GM12878 (cell line): ENCODE measurements at regions not wholly inside any gene's neighbourhood (a gene's known extent, or its start where the extent isn't known, plus 50 kb on each side); places are given as distances from the start of the nearest gene placed in this dataset.

Experiments used
- ATAC-seq: fragments of 200-7000 bp; cut with Tn5 transposase; 3 replicates; pipeline ENCODE4 v1.9.1; 2020; ENCODE audit warnings: mild to moderate bottlenecking, moderate library complexity
- BruUV-seq: library from RNA; stranded (reverse); fragments of 400-500 nt; replicated peaks from 2 replicates; lab custom pipeline; 2021; lab: Mats Ljungman, UMichigan
- CTCF ChIA-PET: fragments of 300-600 bp; sonication (Branson Sonifier 250); formaldehyde crosslinking; extraction: SDS; loops from one replicate; lab custom pipeline; 2021; ENCODE audit warnings: inconsistent platforms; lab: Yijun Ruan, JAX
- POLR2A ChIA-PET: fragments of 350-600 bp; formaldehyde crosslinking; extraction: SDS; loops from one replicate; lab custom pipeline; 2021; ENCODE audit warnings: inconsistent platforms; lab: Charles Lee
- RAD21 ChIA-PET: fragments of 300-600 bp; sonication (Branson Sonifier 250); formaldehyde crosslinking; loops from one replicate; lab custom pipeline; 2023; ENCODE audit warnings: antibody characterized with exemption; ENCODE audit not compliant: unreplicated experiment; lab: Charles Lee
- SMC1A ChIA-PET: fragments of 300-600 bp; sonication (Branson Sonifier 250); formaldehyde crosslinking; loops from one replicate; lab custom pipeline; 2023; ENCODE audit not compliant: unreplicated experiment, uncharacterized antibody; lab: Charles Lee
- DNase-seq: peaks from one replicate; pipeline ENCODE4 v3.0.0-alpha.2; 2011; ENCODE audit warnings: low read depth, low spot score
- FAIRE-seq: peaks from 3 replicates; lab custom pipeline; 2011; peaks lifted over from hg19 to GRCh38; lab: Jason Lieb, UNC
- H2AFZ ChIP-seq: 2 replicates; pipeline ENCODE4 v1.6.0; 2011; ENCODE audit warnings: low read depth, low read length, control low read depth; ENCODE audit not compliant: control insufficient read depth
- H3K27ac ChIP-seq: 2 replicates; pipeline ENCODE4 v1.5.1; 2011; ENCODE audit warnings: control low read depth; ENCODE audit not compliant: control insufficient read depth, insufficient read depth
- H3K27me3 ChIP-seq, 2 experiments: replicated peaks in 1 of 2; 2 replicates each; pipeline versions ENCODE4 v1.6.0 to v1.6.1; 2011; ENCODE audit warnings: low read length in 1 of 2; ENCODE audit not compliant: control insufficient read depth in 2 of 2, insufficient read depth in 2 of 2
- H3K36me3 ChIP-seq, 2 experiments: 2 replicates each; pipeline ENCODE4 v1.5.1; 2011; ENCODE audit warnings: low read length in 1 of 2; ENCODE audit not compliant: control insufficient read depth in 2 of 2, insufficient read depth in 2 of 2
- H3K4me1 ChIP-seq: 2 replicates; pipeline ENCODE4 v1.6.1; 2011; ENCODE audit warnings: mild to moderate bottlenecking, low read length, moderate library complexity, mixed read lengths; ENCODE audit not compliant: control insufficient read depth, insufficient read depth
- H3K4me2 ChIP-seq: 2 replicates; pipeline ENCODE4 v1.6.0; 2011; ENCODE audit warnings: control low read depth; ENCODE audit not compliant: control insufficient read depth, insufficient read depth
- H3K4me3 ChIP-seq: fragments of 200-600 bp; sonication (generic); 2 replicates; pipeline ENCODE4 v1.5.1; 2016
- H3K79me2 ChIP-seq: 2 replicates; pipeline ENCODE4 v1.6.0; 2011; ENCODE audit warnings: low read length; ENCODE audit not compliant: control insufficient read depth, insufficient read depth
- H3K9ac ChIP-seq: 2 replicates; pipeline ENCODE4 v1.8.0; 2011; ENCODE audit warnings: low read length, control low read depth, mixed read lengths; ENCODE audit not compliant: control insufficient read depth, insufficient read depth
- H3K9me3 ChIP-seq: replicated peaks from 3 replicates; pipeline ENCODE4 v1.5.1; 2011; ENCODE audit warnings: mild to moderate bottlenecking, low read length; ENCODE audit not compliant: control insufficient read depth, insufficient read depth
- H4K20me1 ChIP-seq: 2 replicates; pipeline ENCODE4 v1.6.0; 2011; ENCODE audit not compliant: control insufficient read depth, insufficient read depth
- BRCA1 ChIP-seq: IDR thresholded peaks from 2 replicates; pipeline ENCODE4 v1.6.1; 2011; ENCODE audit warnings: low read depth, low read length, improper control_type of control experiment
- CBX3 ChIP-seq: fragments of 200-600 bp; sonication (generic); IDR thresholded peaks from 2 replicates; pipeline ENCODE4 v1.6.1; 2016; ENCODE audit warnings: low read depth, borderline replicate concordance
- E2F4 ChIP-seq: IDR thresholded peaks from 2 replicates; pipeline ENCODE4 v1.6.1; 2012; ENCODE audit warnings: low read depth, low read length, improper control_type of control experiment
- HDAC2 ChIP-seq: fragments of 200-600 bp; sonication (generic); IDR thresholded peaks from 2 replicates; pipeline ENCODE4 v1.6.1; 2017
- NKRF ChIP-seq: fragments of 450-650 bp; conservative IDR thresholded peaks from 2 replicates; pipeline ENCODE4 v1.6.1; 2017; ENCODE audit warnings: mild to moderate bottlenecking, moderate library complexity
- PRDM15 ChIP-seq: fragments of 450-650 bp; formaldehyde crosslinking; IDR thresholded peaks from 2 replicates; pipeline ENCODE4 v1.4.0; 2020; ENCODE audit warnings: mild to moderate bottlenecking, moderate library complexity
- RAD21 ChIP-seq: IDR thresholded peaks from 2 replicates; pipeline ENCODE4 v1.6.1; 2011; ENCODE audit warnings: mild to moderate bottlenecking, low read depth, low read length, moderate library complexity; ENCODE audit not compliant: insufficient read depth
- RAD51 ChIP-seq: fragments of 450-650 bp; IDR thresholded peaks from 2 replicates; pipeline ENCODE4 v1.6.1; 2016; ENCODE audit warnings: moderate library complexity, mild to moderate bottlenecking, inconsistent platforms
- SMARCA5 ChIP-seq: fragments of 450-650 bp; IDR thresholded peaks from 2 replicates; pipeline ENCODE4 v1.6.1; 2017; ENCODE audit warnings: mild to moderate bottlenecking
- ZNF207 ChIP-seq: fragments of 450-650 bp; IDR thresholded peaks from 2 replicates; pipeline ENCODE4 v1.6.1; 2014; ENCODE audit warnings: antibody characterized with exemption, mild to moderate bottlenecking, borderline replicate concordance
- ZSCAN29 ChIP-seq: fragments of 450-650 bp; IDR thresholded peaks from 2 replicates; pipeline ENCODE4 v1.6.1; 2017; ENCODE audit warnings: mild to moderate bottlenecking, moderate library complexity
- WGBS: methylation state at CpG from one replicate; pipeline ENCODE4 v1.1.6; 2016; ENCODE audit warnings: low lambda C conversion rate; ENCODE audit not compliant: insufficient replicate concordance, insufficient coverage; ENCODE audit errors: missing lambda C conversion rate; 5-methylcytosine and 5-hydroxymethylcytosine counted together
- in situ Hi-C: fragments of 300-500 bp; cut with MboI; formaldehyde crosslinking; loops from 9 replicates; pipeline ENCODE4 v1.14.3; 2018; ENCODE audit warnings: mixed read lengths
- intact Hi-C: fragments of 100-400 bp; cut with micrococcal nuclease; formaldehyde crosslinking; loops from one replicate; pipeline ENCODE4 v1.14.2; 2022; ENCODE audit not compliant: unreplicated experiment
- TF ChIP-seq, protein P1 (sequence below): IDR thresholded peaks from 2 replicates; pipeline ENCODE4 v1.6.1; 2011; ENCODE audit warnings: borderline replicate concordance, low read depth, mild to moderate bottlenecking, moderate library complexity, mixed read lengths, low read length; ENCODE audit not compliant: insufficient read depth; ENCODE audit errors: extremely low read length

- ChIA-PET CTCF (no interaction called here), SMC1A (no interaction called here), RAD21 (no interaction called here), POLR2A (no interaction called here)
- ATAC-seq (no peak), FAIRE-seq (no peak), DNase-seq (no peak)
- intact Hi-C loops (no loop called here), in situ Hi-C loops (no loop called here)
- no peak overlapping the region for H3K9ac ChIP-seq
- no peaks in the 10 kb centered on the region for H4K20me1 ChIP-seq
- H3K27me3 ChIP-seq: no peaks in the 10 kb centered on the region; a peak in 1 of 4 replicates
- no TSS peak for BruUV-seq
- H3K4me3 ChIP-seq: no peak overlapping the region
- no peaks in the 10 kb centered on the region for H3K9me3 ChIP-seq
- no peaks in the 10 kb centered on the region for H3K4me1 ChIP-seq
- WGBS: 0% methylated on average over 3 of the region's 3 CpGs
- TF ChIP-seq, protein P1, sequence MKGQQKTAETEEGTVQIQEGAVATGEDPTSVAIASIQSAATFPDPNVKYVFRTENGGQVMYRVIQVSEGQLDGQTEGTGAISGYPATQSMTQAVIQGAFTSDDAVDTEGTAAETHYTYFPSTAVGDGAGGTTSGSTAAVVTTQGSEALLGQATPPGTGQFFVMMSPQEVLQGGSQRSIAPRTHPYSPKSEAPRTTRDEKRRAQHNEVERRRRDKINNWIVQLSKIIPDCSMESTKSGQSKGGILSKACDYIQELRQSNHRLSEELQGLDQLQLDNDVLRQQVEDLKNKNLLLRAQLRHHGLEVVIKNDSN: no peak
- no peak for TF ChIP-seq NKRF
- TF ChIP-seq CBX3: no peak
- TF ChIP-seq RAD51: no peak
- TF ChIP-seq ZSCAN29: no peak
- no peak for TF ChIP-seq HDAC2
- TF ChIP-seq BRCA1: no peak
- TF ChIP-seq E2F4: no peak
- no peak for TF ChIP-seq PRDM15 (CRISPR knock-in tag)
- TF ChIP-seq RAD21: no peak
- TF ChIP-seq ZNF207: no peak
- TF ChIP-seq SMARCA5: no peak
- no peaks in the 10 kb centered on the region for H3K79me2 ChIP-seq
- H3K27ac ChIP-seq: no peak overlapping the region
- no peaks in the 10 kb centered on the region for H3K36me3 ChIP-seq
- no peak overlapping the region for H3K4me2 ChIP-seq
- no peak overlapping the region for H2AFZ ChIP-seq
These were observed 722.0 kb downstream of the EPHA4 start for GRCh38 chr2:220850116-220850515.
